HL-60 (cell line): ENCODE measurements at regions not wholly inside any gene's neighbourhood (a gene's known extent, or its start where the extent isn't known, plus 50 kb on each side); places are given as distances from the start of the nearest gene placed in this dataset.
A peak's percentile ranks its signal among the peaks of the same experiment; 100 is the strongest.

Source experiments
- DNase-seq, 2 experiments: peaks; one replicate each; pipeline ENCODE4 v3.0.0-alpha.2; 2010 to 2020; ENCODE audit warnings: low read depth in 1 of 2, low spot score in 1 of 2
- H3K27ac ChIP-seq: fragments of 250-450 bp; sonication (Bioruptor Pico); replicated peaks from 2 replicates; pipeline ENCODE4 v1.5.1; 2020; ENCODE audit warnings: mild to moderate bottlenecking, moderate library complexity
- H3K27me3 ChIP-seq: fragments of 250-450 bp; sonication (Bioruptor Pico); 2 replicates; pipeline ENCODE4 v1.5.1; 2021; ENCODE audit warnings: mild to moderate bottlenecking, moderate library complexity; ENCODE audit not compliant: insufficient read depth, poor library complexity, severe bottlenecking
- H3K4me3 ChIP-seq: replicated peaks from 2 replicates; pipeline ENCODE4 v1.5.1; 2011; ENCODE audit warnings: mild to moderate bottlenecking, control low read depth, low read length; ENCODE audit not compliant: insufficient read depth
- GABPA ChIP-seq: IDR thresholded peaks from 2 replicates; pipeline ENCODE4 v1.6.1; 2012; ENCODE audit warnings: low read depth
- POLR2AphosphoS5 ChIP-seq: IDR thresholded peaks from 2 replicates; pipeline ENCODE4 v1.6.1; 2012; ENCODE audit warnings: low read depth
- SPI1 ChIP-seq: IDR thresholded peaks from 2 replicates; pipeline ENCODE4 v1.6.1; 2012; ENCODE audit warnings: low read depth, mild to moderate bottlenecking, borderline replicate concordance
- TF ChIP-seq, protein P1 (sequence below): IDR thresholded peaks from 2 replicates; pipeline ENCODE4 v1.6.1; 2012; ENCODE audit warnings: low read depth; ENCODE audit not compliant: insufficient replicate concordance
- TF ChIP-seq, protein P2 (sequence below): IDR thresholded peaks from one replicate; pipeline ENCODE4 v1.5.1; 2011; ENCODE audit warnings: low read length, control low read depth, inconsistent platforms; ENCODE audit not compliant: insufficient read depth

DNA sequence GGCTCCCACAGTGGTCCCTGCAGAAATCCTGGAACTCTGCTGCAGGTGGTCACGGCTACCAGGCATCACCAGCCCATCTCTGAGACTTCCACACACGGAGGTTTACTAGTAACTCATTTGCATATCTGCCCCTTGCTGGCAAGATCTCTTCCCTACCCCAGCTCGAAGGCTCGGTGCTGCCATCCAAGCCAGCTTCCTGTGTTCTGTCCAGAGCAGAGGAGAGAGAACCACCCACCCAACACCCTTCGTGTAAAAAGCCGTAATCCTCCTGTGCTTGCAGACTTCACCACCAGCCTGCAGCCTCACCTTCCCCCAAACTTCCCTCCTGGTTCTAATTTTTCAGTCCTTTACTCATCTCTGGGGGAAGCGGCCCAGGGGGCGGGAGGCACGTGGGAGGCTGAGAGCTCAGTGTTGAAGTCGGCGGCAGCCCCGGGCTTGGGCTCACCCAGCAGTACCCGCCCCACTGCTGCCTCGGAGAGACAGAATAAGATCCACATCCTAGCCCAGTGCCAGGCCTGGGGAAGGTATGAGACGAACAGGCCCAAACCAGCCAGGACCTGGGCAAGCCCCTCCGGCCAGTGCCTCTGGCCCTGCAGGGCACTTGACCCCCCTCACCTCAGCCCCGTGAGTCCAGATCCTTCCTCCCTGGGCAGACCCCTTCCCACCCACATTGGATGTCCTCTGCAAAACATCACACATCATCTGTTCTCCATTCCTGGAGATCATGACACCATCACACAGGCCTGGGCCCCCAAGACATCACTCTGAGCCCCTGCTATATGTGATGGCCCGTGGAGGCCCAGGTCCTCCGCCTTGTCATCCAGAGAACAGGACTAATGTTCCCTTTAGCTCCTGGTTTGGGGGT lies 145.8 kb upstream of the ID2 start:
- H3K27ac ChIP-seq, result peak overlapping the region; percentile 97
- TF ChIP-seq, protein P1, sequence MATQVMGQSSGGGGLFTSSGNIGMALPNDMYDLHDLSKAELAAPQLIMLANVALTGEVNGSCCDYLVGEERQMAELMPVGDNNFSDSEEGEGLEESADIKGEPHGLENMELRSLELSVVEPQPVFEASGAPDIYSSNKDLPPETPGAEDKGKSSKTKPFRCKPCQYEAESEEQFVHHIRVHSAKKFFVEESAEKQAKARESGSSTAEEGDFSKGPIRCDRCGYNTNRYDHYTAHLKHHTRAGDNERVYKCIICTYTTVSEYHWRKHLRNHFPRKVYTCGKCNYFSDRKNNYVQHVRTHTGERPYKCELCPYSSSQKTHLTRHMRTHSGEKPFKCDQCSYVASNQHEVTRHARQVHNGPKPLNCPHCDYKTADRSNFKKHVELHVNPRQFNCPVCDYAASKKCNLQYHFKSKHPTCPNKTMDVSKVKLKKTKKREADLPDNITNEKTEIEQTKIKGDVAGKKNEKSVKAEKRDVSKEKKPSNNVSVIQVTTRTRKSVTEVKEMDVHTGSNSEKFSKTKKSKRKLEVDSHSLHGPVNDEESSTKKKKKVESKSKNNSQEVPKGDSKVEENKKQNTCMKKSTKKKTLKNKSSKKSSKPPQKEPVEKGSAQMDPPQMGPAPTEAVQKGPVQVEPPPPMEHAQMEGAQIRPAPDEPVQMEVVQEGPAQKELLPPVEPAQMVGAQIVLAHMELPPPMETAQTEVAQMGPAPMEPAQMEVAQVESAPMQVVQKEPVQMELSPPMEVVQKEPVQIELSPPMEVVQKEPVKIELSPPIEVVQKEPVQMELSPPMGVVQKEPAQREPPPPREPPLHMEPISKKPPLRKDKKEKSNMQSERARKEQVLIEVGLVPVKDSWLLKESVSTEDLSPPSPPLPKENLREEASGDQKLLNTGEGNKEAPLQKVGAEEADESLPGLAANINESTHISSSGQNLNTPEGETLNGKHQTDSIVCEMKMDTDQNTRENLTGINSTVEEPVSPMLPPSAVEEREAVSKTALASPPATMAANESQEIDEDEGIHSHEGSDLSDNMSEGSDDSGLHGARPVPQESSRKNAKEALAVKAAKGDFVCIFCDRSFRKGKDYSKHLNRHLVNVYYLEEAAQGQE, result no peak
- TF ChIP-seq POLR2AphosphoS5 (no peak), SPI1 (no peak), GABPA (no peak)
- TF ChIP-seq, protein P2, sequence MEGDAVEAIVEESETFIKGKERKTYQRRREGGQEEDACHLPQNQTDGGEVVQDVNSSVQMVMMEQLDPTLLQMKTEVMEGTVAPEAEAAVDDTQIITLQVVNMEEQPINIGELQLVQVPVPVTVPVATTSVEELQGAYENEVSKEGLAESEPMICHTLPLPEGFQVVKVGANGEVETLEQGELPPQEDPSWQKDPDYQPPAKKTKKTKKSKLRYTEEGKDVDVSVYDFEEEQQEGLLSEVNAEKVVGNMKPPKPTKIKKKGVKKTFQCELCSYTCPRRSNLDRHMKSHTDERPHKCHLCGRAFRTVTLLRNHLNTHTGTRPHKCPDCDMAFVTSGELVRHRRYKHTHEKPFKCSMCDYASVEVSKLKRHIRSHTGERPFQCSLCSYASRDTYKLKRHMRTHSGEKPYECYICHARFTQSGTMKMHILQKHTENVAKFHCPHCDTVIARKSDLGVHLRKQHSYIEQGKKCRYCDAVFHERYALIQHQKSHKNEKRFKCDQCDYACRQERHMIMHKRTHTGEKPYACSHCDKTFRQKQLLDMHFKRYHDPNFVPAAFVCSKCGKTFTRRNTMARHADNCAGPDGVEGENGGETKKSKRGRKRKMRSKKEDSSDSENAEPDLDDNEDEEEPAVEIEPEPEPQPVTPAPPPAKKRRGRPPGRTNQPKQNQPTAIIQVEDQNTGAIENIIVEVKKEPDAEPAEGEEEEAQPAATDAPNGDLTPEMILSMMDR, result no peak
- DNase-seq, result peak; percentile 65 to 66
- no peaks in the 10 kb centered on the region for H3K27me3 ChIP-seq
- H3K4me3 ChIP-seq, result no peak overlapping the region

DNA sequence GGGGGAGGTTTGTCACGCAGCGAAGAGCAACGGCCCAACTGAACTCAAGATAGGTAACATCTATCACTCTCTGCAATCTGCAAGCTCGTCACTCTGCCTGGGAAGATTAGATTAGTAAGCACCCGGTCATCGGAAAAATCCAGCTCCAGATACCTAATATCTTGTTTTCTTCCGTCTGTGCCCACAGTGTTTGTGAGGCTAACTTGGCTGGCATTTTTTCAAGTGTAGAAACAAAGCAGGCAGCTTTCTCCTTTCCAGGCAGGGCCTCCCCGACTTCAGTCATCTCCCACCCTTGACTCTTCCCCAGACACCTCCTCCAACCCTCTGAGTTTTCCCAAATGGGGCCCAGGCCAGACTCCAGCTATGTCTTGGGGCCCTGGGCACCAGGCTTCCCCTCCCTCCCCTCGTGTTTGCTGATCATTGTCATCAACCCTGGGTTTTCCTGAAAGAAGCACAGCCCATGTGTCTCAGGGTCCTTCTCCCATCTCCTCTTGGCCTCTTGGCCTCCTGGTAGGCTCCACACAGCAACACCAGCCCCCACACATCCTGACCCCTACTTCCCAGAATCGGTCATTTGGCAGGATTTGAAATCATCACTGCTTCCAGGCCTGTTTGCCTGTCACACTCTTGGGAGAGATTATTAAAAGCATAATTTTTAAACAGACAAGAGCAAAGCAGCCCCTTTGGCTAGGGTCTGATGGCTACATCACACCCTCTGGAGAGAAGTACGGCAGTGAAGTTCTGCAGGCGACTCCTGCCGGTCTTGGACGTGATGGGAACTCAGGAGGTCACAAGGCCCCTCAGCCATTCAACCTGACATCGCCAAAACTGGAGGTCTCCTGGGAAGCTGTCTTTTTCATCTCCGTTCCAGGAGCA lies 144.9 kb upstream of the ID2 start:
- no peak overlapping the region for H3K4me3 ChIP-seq
- H3K27me3 ChIP-seq, result no peaks in the 10 kb centered on the region
- TF ChIP-seq POLR2AphosphoS5, result no peak
- TF ChIP-seq SPI1, result no peak
- TF ChIP-seq GABPA, result no peak
- TF ChIP-seq, protein P1, result no peak
- TF ChIP-seq, protein P2, result no peak
- H3K27ac ChIP-seq, result peak overlapping the region; percentile 97
- no peak for DNase-seq

DNA sequence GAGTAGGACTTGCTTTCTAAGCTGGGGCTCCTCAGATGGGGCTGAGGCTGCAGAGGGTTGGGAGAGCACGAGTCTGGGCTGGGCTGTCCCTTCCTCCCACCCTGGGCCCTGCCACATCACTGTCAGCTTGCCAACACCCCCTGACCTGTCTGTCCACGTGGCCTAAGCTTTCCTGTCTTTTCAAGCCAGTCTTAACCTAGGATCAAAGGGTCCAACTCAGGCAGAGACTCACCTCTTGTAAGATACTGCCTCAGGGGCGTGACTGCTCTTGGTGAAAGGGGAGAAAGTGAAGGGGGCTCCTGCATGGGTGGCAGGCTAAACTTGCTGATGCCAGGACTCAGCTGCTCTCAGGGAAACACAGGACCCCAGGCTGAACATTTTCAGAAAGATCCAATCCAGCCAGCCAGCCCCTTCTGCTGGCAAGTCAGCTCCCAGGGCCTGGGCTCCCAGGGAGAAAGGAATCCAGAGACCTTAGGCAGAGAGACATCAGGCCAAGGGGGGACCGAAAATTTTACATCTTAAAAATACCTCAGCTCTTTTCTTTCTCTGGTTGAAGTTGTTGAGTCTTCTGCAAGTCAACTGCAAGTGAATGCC lies 144.2 kb upstream of the ID2 start:
- no peak overlapping the region for H3K4me3 ChIP-seq
- no peak for DNase-seq
- H3K27me3 ChIP-seq, result no peaks in the 10 kb centered on the region
- H3K27ac ChIP-seq, result peak overlapping the region; percentile 6; the same call in 1 of the 2 replicates
- TF ChIP-seq GABPA, result no peak
- TF ChIP-seq, protein P2, result no peak
- TF ChIP-seq POLR2AphosphoS5, result no peak
- TF ChIP-seq SPI1, result no peak
- TF ChIP-seq, protein P1, result no peak
